ENCODE measurements at regions not wholly inside any gene's neighbourhood (a gene's known extent, or its start where the extent isn't known, plus 50 kb on each side); places are given as distances from the start of the nearest gene placed in this dataset.

DNA sequence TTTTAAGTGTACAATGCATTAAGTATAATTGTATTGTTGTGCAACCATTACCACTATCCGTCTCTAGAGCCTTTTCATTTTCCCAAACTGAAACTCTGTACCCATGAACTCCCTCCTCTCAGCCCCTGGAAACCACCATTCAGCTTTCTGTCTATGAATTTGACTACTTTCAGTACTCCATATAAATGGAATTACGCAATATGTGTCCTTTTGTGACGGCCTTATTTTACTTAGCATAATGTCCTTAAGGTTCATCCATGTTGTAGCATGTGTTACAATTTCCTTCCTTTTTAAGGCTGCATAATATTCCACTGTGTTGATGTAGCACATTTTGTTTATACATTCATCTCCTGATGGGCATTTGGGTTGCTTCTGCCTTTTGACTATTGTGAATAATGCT, 143.6 kb upstream of the KCNG1 start:
- TF ChIP-seq, protein P1, sequence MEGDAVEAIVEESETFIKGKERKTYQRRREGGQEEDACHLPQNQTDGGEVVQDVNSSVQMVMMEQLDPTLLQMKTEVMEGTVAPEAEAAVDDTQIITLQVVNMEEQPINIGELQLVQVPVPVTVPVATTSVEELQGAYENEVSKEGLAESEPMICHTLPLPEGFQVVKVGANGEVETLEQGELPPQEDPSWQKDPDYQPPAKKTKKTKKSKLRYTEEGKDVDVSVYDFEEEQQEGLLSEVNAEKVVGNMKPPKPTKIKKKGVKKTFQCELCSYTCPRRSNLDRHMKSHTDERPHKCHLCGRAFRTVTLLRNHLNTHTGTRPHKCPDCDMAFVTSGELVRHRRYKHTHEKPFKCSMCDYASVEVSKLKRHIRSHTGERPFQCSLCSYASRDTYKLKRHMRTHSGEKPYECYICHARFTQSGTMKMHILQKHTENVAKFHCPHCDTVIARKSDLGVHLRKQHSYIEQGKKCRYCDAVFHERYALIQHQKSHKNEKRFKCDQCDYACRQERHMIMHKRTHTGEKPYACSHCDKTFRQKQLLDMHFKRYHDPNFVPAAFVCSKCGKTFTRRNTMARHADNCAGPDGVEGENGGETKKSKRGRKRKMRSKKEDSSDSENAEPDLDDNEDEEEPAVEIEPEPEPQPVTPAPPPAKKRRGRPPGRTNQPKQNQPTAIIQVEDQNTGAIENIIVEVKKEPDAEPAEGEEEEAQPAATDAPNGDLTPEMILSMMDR (IDR thresholded peaks at IDR 0.05), result no peak
- Histone ChIP-seq H3K4me3 (no peak overlapping the region), H3K27ac (no peak overlapping the region)
- no peak for DNase-seq (ENCODE audit: low spot score)

DNA sequence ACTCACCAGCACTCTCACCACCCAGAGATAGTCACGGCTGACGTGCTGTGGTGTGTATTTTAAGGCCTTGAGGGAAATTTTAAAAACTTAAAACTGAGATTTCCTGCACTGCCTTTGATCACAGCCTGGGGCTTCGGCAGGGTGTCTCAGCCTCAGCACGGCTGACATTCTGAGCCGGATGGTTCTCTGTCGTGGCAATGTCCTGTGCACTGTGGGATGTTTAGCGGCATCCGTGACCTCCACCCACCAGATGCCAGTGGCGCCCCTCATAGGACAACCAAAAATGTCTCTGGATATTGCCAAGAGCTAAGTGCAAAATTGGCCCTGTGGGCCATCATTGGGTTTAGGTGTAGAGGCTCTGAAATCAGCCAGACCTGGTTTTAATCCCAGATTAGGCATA, 142.2 kb upstream of the KCNG1 start:
- no peak overlapping the region for H3K27ac ChIP-seq
- no peak for DNase-seq (ENCODE audit: low spot score)
- TF ChIP-seq, protein P1 (IDR thresholded peaks at IDR 0.05), result no peak
- no peak overlapping the region for H3K4me3 ChIP-seq

DNA sequence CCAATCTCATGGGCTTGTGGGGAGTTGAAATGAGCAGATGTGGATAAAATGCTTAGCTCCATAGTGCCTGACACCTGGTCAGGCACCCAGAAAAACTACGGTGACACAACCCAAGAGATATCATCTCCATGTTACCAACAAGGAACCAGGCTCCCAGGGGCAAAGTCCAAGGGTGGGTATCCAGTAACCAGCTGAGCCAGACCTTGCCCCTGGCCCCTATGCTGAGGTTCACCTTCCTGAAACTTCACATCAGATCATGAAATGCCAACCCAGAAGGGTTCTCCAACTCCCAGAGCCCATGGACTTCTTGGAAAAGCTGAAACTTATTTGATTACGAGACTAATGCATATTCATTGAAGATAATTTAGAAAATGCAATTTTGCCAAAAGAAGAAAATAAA, 141.8 kb upstream of the KCNG1 start:
- no peak overlapping the region for H3K4me3 ChIP-seq
- TF ChIP-seq, protein P1 (IDR thresholded peaks at IDR 0.05), result no peak
- H3K27ac ChIP-seq, result no peak overlapping the region
- no peak for DNase-seq (ENCODE audit: low spot score)

DNA sequence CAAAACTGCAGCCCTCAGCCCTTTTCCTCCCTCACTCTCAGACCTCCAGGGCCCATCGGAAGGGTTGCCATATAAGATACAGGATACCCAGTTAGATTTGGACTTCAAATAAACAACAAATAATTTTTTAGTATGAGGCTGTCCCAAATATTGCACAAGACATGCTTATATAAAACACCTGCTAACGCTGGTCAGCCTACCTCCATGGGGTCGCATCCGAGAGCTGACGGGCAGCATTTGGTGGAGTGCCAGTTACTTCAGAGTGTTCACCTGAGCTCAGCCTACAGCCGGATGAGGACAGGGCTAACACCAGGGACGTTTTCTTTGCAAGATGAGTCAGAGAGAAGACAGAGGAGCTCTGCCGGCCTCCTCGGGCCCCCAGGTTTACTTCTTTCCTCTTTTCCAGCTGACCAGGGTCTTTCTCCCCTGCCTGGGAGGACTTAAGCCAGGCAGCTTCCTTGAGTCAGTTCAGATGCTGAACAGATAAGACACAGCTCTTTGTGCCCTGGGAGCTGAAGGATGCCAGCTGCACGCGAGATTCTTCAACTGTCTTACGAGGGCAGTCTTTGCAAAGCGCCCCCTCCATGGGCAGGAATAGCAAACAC, 141.2 kb upstream of the KCNG1 start:
- no peak overlapping the region for H3K27ac ChIP-seq
- DNase-seq (ENCODE audit: low spot score), result no peak
- no peak overlapping the region for H3K4me3 ChIP-seq
- TF ChIP-seq, protein P1 (IDR thresholded peaks at IDR 0.05), result no peak

DNA sequence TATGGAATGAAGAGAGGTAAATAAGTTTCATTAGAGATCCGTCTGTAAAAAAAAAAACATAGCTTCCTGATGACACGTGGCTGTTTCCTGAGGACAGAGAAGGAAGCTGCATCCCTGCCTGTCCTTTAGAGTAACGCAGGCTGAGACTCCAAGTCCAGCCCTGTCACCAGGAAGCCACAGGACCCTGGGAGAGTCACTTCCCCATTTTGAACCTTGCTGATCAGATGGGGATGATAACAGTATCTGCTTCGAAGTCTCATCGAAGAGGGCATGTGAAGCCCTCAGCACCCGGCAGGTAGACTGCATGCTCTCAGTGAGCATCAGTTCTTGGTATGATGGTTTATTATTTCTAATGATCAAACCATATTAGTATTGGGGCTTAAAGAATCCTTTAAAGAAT, 139.1 kb upstream of the KCNG1 start:
- TF ChIP-seq, protein P1 (IDR thresholded peaks at IDR 0.05), result no peak
- Histone ChIP-seq H3K4me3 (no peak overlapping the region), H3K27ac (no peak overlapping the region)
- DNase-seq (ENCODE audit: low spot score), result no peak

DNA sequence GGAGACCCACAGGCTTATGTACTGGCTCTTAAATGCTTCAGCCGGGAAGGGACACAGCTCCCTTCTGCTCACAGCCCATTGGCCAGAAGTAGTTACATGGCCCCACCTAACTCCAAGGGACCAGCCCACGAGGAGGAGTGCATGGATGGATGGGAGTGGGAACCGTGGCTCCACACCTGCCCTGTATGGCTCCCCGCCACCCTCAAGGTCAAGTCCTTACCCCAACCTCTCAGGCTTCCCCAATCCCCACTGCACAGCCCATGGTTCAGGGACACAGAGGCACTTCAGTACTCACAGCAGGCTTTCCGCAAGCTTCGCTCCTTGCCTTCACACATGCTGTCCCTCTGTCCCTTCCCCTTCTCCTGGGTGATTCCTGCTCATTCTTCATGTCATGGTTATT, 137.9 kb upstream of the KCNG1 start:
- Histone ChIP-seq H3K4me3 (no peak overlapping the region), H3K27ac (no peak overlapping the region)
- TF ChIP-seq, protein P1 (IDR thresholded peaks at IDR 0.05), result no peak
- no peak for DNase-seq (ENCODE audit: low spot score)

DNA sequence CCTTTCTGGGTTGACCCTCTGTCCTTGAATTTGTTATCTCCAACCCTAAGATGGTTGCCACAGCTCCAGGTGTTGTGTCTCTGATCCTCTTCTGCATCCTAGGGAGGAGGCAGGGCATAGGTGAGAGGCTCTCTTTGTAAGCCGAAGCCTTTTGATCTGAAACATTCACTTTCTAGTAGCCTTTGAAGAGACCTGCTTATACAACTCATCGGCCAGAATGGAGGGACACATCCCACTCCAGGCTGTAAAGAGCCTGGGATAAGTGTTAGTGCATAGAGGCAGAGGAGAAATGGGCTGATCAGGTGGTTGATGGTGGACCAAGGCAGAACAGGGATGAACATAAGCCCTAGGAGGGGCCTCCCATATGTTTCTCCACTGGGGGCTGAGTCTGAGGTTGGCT, 137.1 kb upstream of the KCNG1 start:
- TF ChIP-seq, protein P1 (IDR thresholded peaks at IDR 0.05), result no peak

More for the DNA sequence above, 137.1 kb upstream of the KCNG1 start:
- no peak overlapping the region for H3K4me3 ChIP-seq
- DNase-seq (ENCODE audit: low spot score), result no peak
- no peak overlapping the region for H3K27ac ChIP-seq

All from coronary artery (tissue), 2 donors.